Neural progenitor cell (in vitro differentiated cells): ENCODE measurements at regions not wholly inside any gene's neighbourhood (a gene's known extent, or its start where the extent isn't known, plus 50 kb on each side); places are given as distances from the start of the nearest gene placed in this dataset.

Experiments
- EZH2 ChIP-seq: fragments of 200-600 bp; sonication (generic); IDR thresholded peaks from 2 replicates; pipeline ENCODE4 v1.6.1; 2017; ENCODE audit warnings: antibody characterized with exemption, mild to moderate bottlenecking, moderate library complexity
- TF ChIP-seq, protein P1 (sequence below): fragments of 200-600 bp; sonication (generic); IDR thresholded peaks from 2 replicates; pipeline ENCODE4 v1.5.1; 2017; ENCODE audit warnings: antibody characterized with exemption, mild to moderate bottlenecking

DNA sequence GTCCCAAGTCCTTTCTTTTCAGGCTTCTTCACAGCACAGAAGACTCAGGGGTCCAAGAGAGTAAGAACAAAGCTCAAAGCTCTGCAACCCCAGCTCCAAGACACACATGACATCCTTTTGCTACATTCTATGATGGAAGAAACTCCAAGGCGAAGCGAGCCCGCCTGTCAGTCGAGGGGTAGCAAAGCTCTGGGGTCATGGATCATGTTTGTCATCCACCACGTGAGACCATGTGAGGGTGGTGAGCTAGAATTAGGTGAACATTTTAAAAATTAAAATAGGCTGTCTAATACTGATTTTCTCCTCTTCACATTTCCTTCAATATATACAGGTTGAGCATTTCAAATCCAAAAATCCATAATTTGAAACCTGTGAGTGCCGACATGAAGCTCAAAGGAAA, 189.6 kb downstream of the TTLL2 start:
- TF ChIP-seq, protein P1, sequence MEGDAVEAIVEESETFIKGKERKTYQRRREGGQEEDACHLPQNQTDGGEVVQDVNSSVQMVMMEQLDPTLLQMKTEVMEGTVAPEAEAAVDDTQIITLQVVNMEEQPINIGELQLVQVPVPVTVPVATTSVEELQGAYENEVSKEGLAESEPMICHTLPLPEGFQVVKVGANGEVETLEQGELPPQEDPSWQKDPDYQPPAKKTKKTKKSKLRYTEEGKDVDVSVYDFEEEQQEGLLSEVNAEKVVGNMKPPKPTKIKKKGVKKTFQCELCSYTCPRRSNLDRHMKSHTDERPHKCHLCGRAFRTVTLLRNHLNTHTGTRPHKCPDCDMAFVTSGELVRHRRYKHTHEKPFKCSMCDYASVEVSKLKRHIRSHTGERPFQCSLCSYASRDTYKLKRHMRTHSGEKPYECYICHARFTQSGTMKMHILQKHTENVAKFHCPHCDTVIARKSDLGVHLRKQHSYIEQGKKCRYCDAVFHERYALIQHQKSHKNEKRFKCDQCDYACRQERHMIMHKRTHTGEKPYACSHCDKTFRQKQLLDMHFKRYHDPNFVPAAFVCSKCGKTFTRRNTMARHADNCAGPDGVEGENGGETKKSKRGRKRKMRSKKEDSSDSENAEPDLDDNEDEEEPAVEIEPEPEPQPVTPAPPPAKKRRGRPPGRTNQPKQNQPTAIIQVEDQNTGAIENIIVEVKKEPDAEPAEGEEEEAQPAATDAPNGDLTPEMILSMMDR = no peak
- no peak for TF ChIP-seq EZH2
